ENCODE measurements at regions not wholly inside any gene's neighbourhood (a gene's known extent, or its start where the extent isn't known, plus 50 kb on each side); places are given as distances from the start of the nearest gene placed in this dataset.

DNA sequence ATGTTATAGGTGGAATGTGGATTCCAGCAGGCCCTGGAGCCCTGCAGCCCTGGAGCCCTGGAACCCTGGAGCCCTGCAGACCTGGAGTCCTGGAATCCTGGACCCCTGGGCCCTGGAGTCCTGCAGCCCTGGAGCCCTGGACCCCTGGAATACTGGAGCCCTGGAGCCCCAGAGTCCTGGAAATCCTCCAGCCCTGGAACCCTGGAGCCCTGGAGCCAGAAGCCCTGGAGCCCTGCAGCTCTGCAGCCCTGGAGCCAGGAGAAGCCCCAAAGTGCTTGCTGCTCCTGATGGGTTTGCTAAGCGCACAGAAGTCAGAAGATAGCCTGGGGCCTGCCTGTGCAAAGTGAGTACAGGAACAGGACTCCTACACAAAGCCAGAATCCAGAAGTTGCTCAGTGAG lies 223.1 kb upstream of the PDE10A start:
- TF ChIP-seq SP1 (CRISPR knock-in tag; conservative IDR thresholded peaks at IDR 0.05) (no peak), ATF1 (CRISPR knock-in tag; IDR thresholded peaks at IDR 0.05) (no peak), CBFB (CRISPR knock-in tag; IDR thresholded peaks at IDR 0.05; ENCODE audit: low read depth) (no peak), RELA (CRISPR knock-in tag; IDR thresholded peaks at IDR 0.05; ENCODE audit: borderline replicate concordance) (no peak), SMAD3 (CRISPR knock-in tag; IDR thresholded peaks at IDR 0.05; ENCODE audit: borderline replicate concordance) (no peak), AFF4 (CRISPR knock-in tag; IDR thresholded peaks at IDR 0.05; ENCODE audit: borderline replicate concordance) (no peak), TEAD4 (CRISPR knock-in tag; IDR thresholded peaks at IDR 0.05) (no peak), TCF7 (CRISPR knock-in tag; IDR thresholded peaks at IDR 0.05; ENCODE audit: low read depth) (no peak)
- TF ChIP-seq, protein P1, sequence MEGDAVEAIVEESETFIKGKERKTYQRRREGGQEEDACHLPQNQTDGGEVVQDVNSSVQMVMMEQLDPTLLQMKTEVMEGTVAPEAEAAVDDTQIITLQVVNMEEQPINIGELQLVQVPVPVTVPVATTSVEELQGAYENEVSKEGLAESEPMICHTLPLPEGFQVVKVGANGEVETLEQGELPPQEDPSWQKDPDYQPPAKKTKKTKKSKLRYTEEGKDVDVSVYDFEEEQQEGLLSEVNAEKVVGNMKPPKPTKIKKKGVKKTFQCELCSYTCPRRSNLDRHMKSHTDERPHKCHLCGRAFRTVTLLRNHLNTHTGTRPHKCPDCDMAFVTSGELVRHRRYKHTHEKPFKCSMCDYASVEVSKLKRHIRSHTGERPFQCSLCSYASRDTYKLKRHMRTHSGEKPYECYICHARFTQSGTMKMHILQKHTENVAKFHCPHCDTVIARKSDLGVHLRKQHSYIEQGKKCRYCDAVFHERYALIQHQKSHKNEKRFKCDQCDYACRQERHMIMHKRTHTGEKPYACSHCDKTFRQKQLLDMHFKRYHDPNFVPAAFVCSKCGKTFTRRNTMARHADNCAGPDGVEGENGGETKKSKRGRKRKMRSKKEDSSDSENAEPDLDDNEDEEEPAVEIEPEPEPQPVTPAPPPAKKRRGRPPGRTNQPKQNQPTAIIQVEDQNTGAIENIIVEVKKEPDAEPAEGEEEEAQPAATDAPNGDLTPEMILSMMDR (IDR thresholded peaks at IDR 0.05), result no peak
- TF ChIP-seq, protein P2, sequence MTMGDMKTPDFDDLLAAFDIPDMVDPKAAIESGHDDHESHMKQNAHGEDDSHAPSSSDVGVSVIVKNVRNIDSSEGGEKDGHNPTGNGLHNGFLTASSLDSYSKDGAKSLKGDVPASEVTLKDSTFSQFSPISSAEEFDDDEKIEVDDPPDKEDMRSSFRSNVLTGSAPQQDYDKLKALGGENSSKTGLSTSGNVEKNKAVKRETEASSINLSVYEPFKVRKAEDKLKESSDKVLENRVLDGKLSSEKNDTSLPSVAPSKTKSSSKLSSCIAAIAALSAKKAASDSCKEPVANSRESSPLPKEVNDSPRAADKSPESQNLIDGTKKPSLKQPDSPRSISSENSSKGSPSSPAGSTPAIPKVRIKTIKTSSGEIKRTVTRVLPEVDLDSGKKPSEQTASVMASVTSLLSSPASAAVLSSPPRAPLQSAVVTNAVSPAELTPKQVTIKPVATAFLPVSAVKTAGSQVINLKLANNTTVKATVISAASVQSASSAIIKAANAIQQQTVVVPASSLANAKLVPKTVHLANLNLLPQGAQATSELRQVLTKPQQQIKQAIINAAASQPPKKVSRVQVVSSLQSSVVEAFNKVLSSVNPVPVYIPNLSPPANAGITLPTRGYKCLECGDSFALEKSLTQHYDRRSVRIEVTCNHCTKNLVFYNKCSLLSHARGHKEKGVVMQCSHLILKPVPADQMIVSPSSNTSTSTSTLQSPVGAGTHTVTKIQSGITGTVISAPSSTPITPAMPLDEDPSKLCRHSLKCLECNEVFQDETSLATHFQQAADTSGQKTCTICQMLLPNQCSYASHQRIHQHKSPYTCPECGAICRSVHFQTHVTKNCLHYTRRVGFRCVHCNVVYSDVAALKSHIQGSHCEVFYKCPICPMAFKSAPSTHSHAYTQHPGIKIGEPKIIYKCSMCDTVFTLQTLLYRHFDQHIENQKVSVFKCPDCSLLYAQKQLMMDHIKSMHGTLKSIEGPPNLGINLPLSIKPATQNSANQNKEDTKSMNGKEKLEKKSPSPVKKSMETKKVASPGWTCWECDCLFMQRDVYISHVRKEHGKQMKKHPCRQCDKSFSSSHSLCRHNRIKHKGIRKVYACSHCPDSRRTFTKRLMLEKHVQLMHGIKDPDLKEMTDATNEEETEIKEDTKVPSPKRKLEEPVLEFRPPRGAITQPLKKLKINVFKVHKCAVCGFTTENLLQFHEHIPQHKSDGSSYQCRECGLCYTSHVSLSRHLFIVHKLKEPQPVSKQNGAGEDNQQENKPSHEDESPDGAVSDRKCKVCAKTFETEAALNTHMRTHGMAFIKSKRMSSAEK (CRISPR knock-in tag; IDR thresholded peaks at IDR 0.05; ENCODE audit: borderline replicate concordance), result no peak
